GM21528 (cell line): ENCODE measurements at regions not wholly inside any gene's neighbourhood (a gene's known extent, or its start where the extent isn't known, plus 50 kb on each side); places are given as distances from the start of the nearest gene placed in this dataset.

Experiments used
- ATAC-seq: cut with Tn5 transposase; IDR thresholded peaks from one replicate; pipeline ENCODE4 v1.9.1; 2021; ENCODE audit warnings: mild to moderate bottlenecking, moderate library complexity; ENCODE audit not compliant: unreplicated experiment, low FRiP score

DNA sequence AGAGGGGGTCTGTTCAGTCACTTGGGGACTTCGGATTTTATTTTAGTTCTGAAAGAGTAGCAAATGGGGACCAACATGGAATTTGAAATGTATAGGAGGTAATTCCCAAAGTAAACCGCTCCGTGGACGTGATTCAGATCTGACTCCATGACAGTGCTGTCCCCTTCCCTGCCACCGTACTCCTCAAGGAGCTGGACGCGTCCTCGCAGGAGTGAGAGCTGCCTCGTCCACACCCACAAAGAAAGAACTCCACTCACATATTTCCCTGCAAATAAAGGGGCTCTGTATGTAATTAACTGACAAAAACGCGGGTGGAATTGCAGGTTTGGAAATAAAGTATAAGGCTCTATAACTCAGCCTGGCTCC lies 183.6 kb downstream of the ETS2 start:
- ATAC-seq = no peak

GRCh38 chr21:38988509-38989378 lies 183.0 kb downstream of the ETS2 start:
- ATAC-seq = no peak

DNA sequence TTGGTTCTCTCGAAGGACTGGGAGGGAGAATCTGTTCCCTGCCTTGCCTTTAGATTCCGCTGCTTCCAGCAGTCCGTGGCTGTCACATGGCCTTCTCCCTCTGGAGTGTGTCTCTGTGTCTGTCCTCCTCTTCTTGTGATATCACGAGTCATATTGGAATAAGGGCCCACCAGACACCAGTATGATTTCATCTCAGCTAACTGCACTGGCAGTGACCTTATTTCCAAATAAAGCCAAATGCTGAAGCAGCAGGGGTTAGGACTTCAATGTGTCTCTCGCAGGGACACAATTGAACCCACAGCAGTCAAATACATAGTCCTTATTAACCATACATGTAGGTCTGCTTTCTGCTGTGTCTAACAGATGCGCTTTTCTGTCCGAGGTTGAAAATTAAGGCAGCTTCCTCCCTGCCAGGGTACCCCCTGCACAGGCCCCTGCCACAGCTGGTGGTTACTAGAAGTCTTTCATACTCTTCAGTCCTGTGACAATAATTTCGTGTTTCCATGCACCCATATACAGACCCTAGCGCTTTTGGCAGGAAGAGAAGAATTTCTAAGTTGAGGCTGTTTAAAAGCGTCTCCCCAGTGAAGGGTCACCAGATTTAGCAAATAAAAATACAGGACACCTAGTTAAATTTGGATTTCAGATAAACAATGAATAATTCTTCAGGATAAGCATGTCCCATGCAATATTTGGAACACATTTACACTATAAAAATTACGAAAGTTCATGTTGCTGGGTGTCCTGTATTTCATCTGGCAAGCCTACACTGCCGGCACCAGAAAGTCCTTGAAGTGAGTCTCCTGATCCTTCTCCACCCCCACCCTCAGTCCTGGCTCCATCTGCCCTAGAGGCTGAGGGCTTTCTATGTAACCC lies 182.1 kb downstream of the ETS2 start:
- ATAC-seq = no peak

- no peak for ATAC-seq
These were observed 181.3 kb downstream of the ETS2 start for GRCh38 chr21:38986806-38987632.

DNA sequence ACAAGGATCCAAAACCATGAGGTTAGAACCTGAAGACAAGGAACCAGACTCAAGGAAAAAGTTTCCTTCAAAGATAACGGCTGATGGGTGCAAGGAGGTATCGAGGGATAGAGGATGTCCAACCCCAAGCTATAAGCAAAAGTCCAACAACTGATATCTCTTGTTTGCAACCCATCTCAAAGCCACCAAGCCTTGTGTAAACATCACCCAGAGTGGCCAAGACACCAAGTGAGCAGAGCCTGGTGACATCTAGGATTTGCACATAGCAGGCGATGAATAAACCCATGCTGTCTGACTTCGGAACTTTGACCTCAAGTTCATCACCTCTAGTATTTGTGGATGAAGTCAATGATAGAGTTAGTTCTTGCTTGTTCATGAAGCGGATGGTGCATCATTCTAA lies 180.7 kb downstream of the ETS2 start:
- ATAC-seq = no peak

- ATAC-seq = no peak
These were observed 180.0 kb downstream of the ETS2 start for GRCh38 chr21:38985568-38986378.

GRCh38 chr21:38984982-38985567 lies 179.3 kb downstream of the ETS2 start:
- no peak for ATAC-seq

- ATAC-seq = no peak
These were observed 178.8 kb downstream of the ETS2 start for GRCh38 chr21:38984568-38984967.

DNA sequence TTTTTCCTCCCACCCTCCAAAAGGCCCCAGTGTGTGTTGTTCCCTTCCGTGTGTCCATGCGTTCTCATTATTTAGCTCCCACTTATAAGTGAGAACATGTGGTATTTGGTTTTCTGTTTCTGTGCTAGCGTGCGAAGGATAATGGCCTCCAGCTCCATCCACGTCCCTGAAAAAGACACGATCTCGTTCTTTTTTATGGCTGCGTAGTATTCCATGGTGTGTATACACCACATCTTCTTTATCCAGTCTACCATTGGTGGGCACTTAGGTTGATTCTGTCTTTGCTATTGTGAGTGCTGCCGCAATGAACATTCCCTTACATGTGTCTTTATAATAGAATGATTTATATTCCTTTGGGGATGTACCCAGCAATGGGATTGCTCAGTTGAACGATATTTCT lies 177.8 kb downstream of the ETS2 start:
- no peak for ATAC-seq

- ATAC-seq = no peak
These were observed 177.1 kb downstream of the ETS2 start for GRCh38 chr21:38982804-38983203.

GRCh38 chr21:38982096-38982495 lies 176.4 kb downstream of the ETS2 start:
- ATAC-seq = no peak

DNA sequence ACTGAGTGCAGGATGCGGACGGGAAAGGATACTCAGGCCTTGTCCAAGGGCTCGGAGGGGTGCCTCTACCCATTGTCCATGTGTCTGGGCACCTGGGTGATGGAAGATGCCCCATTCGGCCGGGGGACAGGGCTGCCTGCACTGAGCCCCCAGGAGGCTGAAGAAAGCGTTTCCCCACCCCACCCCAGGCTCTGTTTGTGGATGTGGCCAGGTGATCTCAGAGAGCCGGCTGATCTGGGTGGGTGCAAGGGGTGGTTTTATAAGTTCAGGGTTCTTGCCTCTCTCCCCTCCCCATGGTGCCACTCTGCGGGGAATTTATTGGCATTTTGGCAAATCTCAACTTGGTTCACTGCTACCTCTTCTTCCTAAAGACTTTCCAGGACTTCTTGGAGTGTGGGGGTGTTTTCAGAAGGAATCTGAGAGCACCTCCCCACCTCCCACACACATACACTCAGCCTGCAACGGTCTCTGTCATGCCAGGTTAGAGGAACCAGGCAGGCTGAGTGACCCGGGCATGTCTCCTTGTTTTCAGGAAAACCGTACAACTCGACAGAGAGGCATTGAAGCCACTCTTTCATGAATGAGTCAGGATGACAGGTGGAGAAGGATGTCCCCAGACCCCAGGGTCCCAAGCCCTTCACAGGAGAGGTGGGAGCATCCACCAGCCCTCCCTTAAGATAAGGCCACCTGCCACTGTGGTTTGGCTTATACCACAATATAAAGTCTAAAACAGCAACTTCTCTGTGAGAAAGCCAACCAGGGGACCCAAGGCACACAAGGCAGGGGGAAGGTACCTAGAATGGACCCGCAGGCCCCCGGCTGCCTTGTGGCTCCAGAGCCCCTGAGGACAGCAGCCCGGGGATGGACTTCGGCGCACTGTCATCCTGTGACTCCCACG lies 174.9 kb downstream of the ETS2 start:
- ATAC-seq = no peak

DNA sequence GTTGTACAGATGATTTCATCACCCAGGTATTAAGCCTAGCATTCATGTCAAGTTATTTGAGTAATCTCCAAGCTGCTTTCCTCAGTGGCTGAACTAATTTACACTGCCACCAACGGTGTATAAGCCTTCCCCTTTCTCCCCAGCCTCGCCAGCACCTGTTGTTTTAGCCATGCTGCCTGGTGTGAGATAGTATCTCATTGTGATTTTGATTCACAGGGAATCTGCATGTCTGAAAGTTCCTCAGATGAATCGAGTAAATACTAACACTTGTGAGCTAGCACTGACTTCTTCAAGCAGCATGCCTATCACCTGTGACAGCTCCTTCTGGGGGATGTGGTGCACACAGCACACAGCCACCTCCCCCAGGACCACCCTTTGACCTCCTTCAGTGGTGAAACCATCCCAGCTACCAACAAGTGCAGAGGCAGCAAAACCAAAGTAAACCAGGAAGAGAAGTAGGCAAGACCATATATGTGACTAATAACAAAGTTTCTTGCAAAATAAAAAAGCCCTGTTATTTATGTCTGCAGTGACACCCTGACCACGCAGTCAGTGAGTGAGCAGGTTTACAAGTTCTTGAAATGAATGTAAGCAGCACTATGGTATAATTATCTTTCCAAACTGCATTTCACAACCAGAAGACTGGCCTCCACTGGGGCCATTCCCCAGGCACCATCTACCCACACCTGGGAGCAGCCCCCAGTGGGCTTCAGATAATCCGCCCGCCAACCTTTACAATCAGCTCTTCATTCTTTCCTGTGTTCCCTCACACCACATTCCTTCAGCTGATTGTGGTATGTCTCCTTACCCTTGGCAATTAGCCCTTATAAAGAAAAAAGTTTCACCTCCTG lies 173.8 kb downstream of the ETS2 start:
- ATAC-seq = no peak

- ATAC-seq = no peak
These were observed 171.2 kb downstream of the ETS2 start for GRCh38 chr21:38976900-38977299.

- ATAC-seq = no peak
These were observed 167.8 kb downstream of the ETS2 start for GRCh38 chr21:38973552-38973951.

DNA sequence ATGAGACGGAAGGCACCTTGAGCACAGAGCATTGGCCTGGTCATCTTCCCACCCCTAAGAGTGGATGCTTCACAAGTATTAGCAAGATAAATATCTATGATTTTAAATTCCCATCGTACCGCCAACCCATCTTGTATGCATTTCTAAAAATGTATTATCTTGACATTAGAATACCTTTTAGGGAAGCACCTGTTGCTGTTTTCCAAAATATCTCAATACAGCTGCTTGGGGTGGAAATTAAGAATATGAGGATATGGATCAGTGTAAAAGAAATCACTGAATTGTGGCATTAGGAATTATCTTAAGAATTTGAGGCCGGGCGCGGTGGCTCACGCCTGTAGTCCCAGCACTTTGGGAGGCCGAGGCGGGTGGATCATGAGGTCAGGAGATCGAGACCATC lies 166.3 kb downstream of the ETS2 start:
- no peak for ATAC-seq

DNA sequence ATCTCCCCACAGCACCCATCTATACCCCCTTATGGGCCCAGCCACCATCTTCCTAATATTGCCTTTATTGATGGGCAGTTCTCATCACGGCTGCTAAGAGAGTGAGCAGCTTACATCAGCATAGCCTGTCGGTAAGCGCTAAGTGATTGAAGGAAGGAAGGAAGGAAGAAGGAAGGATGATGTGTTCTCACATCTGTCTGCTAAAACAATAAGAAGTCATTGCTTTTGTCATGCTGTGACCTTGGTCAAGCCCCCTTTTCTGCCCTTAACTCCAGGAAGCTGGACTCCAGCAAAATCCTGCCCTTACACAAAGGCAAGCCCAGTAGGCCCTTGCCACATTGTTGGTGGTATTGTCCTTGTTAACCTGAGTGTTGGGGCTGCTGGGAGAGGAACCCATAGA lies 165.0 kb downstream of the ETS2 start:
- no peak for ATAC-seq
